Neural progenitor cell (in vitro differentiated cells): ENCODE measurements at regions not wholly inside any gene's neighbourhood (a gene's known extent, or its start where the extent isn't known, plus 50 kb on each side); places are given as distances from the start of the nearest gene placed in this dataset.

ENCODE experiments used
- EZH2 ChIP-seq: fragments of 200-600 bp; sonication (generic); IDR thresholded peaks from 2 replicates; pipeline ENCODE4 v1.6.1; 2017; ENCODE audit warnings: antibody characterized with exemption, mild to moderate bottlenecking, moderate library complexity
- TF ChIP-seq, protein P1 (sequence below): fragments of 200-600 bp; sonication (generic); IDR thresholded peaks from 2 replicates; pipeline ENCODE4 v1.5.1; 2017; ENCODE audit warnings: antibody characterized with exemption, mild to moderate bottlenecking

DNA sequence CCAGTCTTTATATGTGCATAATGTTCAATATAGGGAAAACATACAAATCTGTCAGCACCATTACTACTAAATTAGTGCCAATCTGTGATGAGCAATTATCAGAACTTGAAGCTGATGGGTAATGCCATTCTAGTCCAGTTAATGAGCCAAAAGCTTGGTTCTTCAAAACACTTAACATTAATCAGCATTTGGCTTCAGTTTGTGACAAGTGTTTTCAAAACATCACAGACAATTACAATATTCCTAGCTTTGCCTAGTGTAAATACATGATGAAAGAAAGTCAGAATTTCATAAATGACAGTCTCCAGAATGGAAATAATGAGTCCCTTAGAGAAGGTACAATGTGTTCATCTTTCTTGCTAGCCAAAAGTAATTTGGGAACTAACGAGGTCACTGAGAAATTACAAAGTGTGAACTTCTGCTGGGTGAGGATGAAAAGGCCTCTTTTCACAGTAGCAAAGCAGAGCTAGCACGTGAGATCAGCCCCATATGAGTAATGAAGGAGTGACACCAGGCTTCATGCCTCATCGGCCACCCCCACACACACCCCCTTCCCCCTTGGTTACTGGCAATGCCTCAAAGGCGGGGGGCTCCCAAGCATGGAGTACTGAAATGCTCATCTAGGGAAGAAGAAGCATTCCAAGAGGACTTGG lies 180.6 kb upstream of the EEA1 start:
- TF ChIP-seq, protein P1, sequence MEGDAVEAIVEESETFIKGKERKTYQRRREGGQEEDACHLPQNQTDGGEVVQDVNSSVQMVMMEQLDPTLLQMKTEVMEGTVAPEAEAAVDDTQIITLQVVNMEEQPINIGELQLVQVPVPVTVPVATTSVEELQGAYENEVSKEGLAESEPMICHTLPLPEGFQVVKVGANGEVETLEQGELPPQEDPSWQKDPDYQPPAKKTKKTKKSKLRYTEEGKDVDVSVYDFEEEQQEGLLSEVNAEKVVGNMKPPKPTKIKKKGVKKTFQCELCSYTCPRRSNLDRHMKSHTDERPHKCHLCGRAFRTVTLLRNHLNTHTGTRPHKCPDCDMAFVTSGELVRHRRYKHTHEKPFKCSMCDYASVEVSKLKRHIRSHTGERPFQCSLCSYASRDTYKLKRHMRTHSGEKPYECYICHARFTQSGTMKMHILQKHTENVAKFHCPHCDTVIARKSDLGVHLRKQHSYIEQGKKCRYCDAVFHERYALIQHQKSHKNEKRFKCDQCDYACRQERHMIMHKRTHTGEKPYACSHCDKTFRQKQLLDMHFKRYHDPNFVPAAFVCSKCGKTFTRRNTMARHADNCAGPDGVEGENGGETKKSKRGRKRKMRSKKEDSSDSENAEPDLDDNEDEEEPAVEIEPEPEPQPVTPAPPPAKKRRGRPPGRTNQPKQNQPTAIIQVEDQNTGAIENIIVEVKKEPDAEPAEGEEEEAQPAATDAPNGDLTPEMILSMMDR, result no peak
- no peak for TF ChIP-seq EZH2
